SU-DHL-6 (cell line): ENCODE measurements at regions not wholly inside any gene's neighbourhood (a gene's known extent, or its start where the extent isn't known, plus 50 kb on each side); places are given as distances from the start of the nearest gene placed in this dataset.

Experiments used
- H2AFZ ChIP-seq: fragments of 200-600 bp; sonication (generic); 2 replicates; pipeline ENCODE4 v1.6.1; 2014; ENCODE audit warnings: low read depth, mild to moderate bottlenecking, moderate library complexity, mixed read lengths, antibody characterized with exemption, low read length; ENCODE audit not compliant: severe bottlenecking
- H3F3A ChIP-seq: fragments of 200-600 bp; shearing (Covaris generic); 2 replicates; pipeline ENCODE4 v1.6.0; 2016; ENCODE audit warnings: antibody characterized with exemption, mild to moderate bottlenecking; ENCODE audit not compliant: insufficient read depth
- H3K27ac ChIP-seq: fragments of 200-600 bp; sonication (generic); 2 replicates; pipeline ENCODE4 v1.5.1; 2016; ENCODE audit warnings: low read depth, mild to moderate bottlenecking, low read length, moderate library complexity, mixed read lengths
- H3K27me3 ChIP-seq: fragments of 200-600 bp; sonication (generic), shearing (Covaris generic); 2 replicates; pipeline ENCODE4 v1.6.0; 2014; ENCODE audit warnings: mild to moderate bottlenecking, low read length
- H3K36me3 ChIP-seq: fragments of 200-600 bp; sonication (generic); 2 replicates; pipeline ENCODE4 v1.6.1; 2014; ENCODE audit warnings: mild to moderate bottlenecking, low read length, mixed read lengths
- H3K4me2 ChIP-seq: fragments of 300-600, 200-600 bp; shearing (Covaris generic), sonication (generic); 2 replicates; pipeline ENCODE4 v1.6.0; 2014; ENCODE audit warnings: low read length, low read depth, mild to moderate bottlenecking; ENCODE audit not compliant: poor library complexity, severe bottlenecking
- H3K4me3 ChIP-seq: fragments of 200-600 bp; sonication (generic); 2 replicates; pipeline ENCODE4 v1.5.1; 2014; ENCODE audit warnings: antibody characterized with exemption, low read length, mild to moderate bottlenecking, mixed read lengths; ENCODE audit not compliant: insufficient read depth, poor library complexity, severe bottlenecking
- H3K79me2 ChIP-seq: fragments of 200-600 bp; sonication (generic); 2 replicates; pipeline ENCODE4 v1.6.1; 2014; ENCODE audit warnings: mild to moderate bottlenecking, low read length, moderate library complexity; ENCODE audit not compliant: insufficient read depth
- H3K9ac ChIP-seq: fragments of 200-600 bp; sonication (generic); 2 replicates; pipeline ENCODE4 v1.7.0; 2014; ENCODE audit warnings: mild to moderate bottlenecking, low read length
- H3K9me2 ChIP-seq: fragments of 200-600 bp; sonication (generic); replicated peaks from 2 replicates; pipeline ENCODE4 v1.6.1; 2014; ENCODE audit warnings: low read length; ENCODE audit not compliant: insufficient read depth
- H3K9me3 ChIP-seq: fragments of 200-600 bp; sonication (generic); 2 replicates; pipeline ENCODE4 v1.6.1; 2014; ENCODE audit warnings: low read length, mixed read lengths; ENCODE audit not compliant: insufficient read depth
- H4K20me1 ChIP-seq: fragments of 200-600 bp; sonication (generic); 2 replicates; pipeline ENCODE4 v1.6.1; 2014; ENCODE audit warnings: low read depth, mild to moderate bottlenecking, antibody characterized with exemption, low read length, moderate library complexity, mixed read lengths
- EZH2phosphoT487 ChIP-seq: fragments of 200-600 bp; sonication (generic), shearing (Covaris generic); conservative IDR thresholded peaks from 2 replicates; pipeline ENCODE4 v1.6.1; 2018; ENCODE audit warnings: mild to moderate bottlenecking, antibody characterized with exemption, low read length, moderate library complexity, mixed read lengths
- TF ChIP-seq, protein P1 (sequence below): fragments of 200-600 bp; sonication (generic); IDR thresholded peaks from one replicate; pipeline ENCODE4 v1.5.1; 2017; ENCODE audit warnings: antibody characterized with exemption, mild to moderate bottlenecking, low read length, moderate library complexity; ENCODE audit not compliant: insufficient read depth, poor library complexity, severe bottlenecking

DNA sequence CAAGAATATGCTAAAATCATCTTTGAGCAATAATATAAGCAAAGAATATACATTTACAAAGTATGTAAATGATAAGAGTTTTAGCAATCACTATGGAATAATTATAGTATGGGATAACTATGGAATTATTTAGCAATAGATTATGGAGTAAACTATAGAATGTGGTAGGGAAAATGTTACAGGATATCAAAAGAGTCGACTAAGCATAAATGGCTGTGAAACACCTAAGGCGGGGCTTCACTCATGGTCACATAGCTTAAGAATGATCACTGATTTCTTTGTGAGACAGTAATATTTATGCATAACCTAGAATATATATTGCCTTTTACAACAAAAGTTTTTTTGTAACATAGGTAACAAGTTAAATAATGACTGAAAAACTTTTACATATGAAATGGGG, 2049.7 kb downstream of the ARAP2 start:
- Histone ChIP-seq H3K4me2 (no peak overlapping the region), H3K27me3 (no peaks in the 10 kb centered on the region), H3K9me2 (no peaks in the 10 kb centered on the region), H3K79me2 (no peaks in the 10 kb centered on the region), H3K36me3 (no peaks in the 10 kb centered on the region), H3K4me3 (no peak overlapping the region), H3K9me3 (no peaks in the 10 kb centered on the region), H3K27ac (no peak overlapping the region), H3K9ac (no peak overlapping the region), H3F3A (no peaks in the 10 kb centered on the region), H4K20me1 (no peaks in the 10 kb centered on the region), H2AFZ (no peak overlapping the region)
- TF ChIP-seq, protein P1, sequence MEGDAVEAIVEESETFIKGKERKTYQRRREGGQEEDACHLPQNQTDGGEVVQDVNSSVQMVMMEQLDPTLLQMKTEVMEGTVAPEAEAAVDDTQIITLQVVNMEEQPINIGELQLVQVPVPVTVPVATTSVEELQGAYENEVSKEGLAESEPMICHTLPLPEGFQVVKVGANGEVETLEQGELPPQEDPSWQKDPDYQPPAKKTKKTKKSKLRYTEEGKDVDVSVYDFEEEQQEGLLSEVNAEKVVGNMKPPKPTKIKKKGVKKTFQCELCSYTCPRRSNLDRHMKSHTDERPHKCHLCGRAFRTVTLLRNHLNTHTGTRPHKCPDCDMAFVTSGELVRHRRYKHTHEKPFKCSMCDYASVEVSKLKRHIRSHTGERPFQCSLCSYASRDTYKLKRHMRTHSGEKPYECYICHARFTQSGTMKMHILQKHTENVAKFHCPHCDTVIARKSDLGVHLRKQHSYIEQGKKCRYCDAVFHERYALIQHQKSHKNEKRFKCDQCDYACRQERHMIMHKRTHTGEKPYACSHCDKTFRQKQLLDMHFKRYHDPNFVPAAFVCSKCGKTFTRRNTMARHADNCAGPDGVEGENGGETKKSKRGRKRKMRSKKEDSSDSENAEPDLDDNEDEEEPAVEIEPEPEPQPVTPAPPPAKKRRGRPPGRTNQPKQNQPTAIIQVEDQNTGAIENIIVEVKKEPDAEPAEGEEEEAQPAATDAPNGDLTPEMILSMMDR = no peak
- no peak for TF ChIP-seq EZH2phosphoT487

- Histone ChIP-seq H3K9me3 (no peaks in the 10 kb centered on the region), H3K9ac (no peak overlapping the region), H3K4me3 (no peak overlapping the region), H3K9me2 (no peaks in the 10 kb centered on the region), H3K27ac (no peak overlapping the region), H3K36me3 (no peaks in the 10 kb centered on the region), H3K79me2 (no peaks in the 10 kb centered on the region), H3F3A (no peaks in the 10 kb centered on the region), H3K4me2 (no peak overlapping the region), H4K20me1 (no peaks in the 10 kb centered on the region), H2AFZ (no peak overlapping the region), H3K27me3 (no peaks in the 10 kb centered on the region)
- TF ChIP-seq EZH2phosphoT487 = no peak
- TF ChIP-seq, protein P1 = no peak
These were observed 2047.9 kb downstream of the ARAP2 start for GRCh38 chr4:34196375-34196774.

- H3K36me3 ChIP-seq = no peaks in the 10 kb centered on the region
- H3K4me3 ChIP-seq = no peak overlapping the region
- no peak overlapping the region for H3K27ac ChIP-seq
- TF ChIP-seq, protein P1 = no peak
- TF ChIP-seq EZH2phosphoT487 = no peak
- H3K27me3 ChIP-seq = no peaks in the 10 kb centered on the region
- no peaks in the 10 kb centered on the region for H3K79me2 ChIP-seq
- H4K20me1 ChIP-seq = no peaks in the 10 kb centered on the region
- H3K9me3 ChIP-seq = no peaks in the 10 kb centered on the region
- H3K9me2 ChIP-seq = no peaks in the 10 kb centered on the region
- no peak overlapping the region for H3K4me2 ChIP-seq
- no peak overlapping the region for H2AFZ ChIP-seq
- H3F3A ChIP-seq = no peaks in the 10 kb centered on the region
- H3K9ac ChIP-seq = no peak overlapping the region
These were observed 2045.3 kb downstream of the ARAP2 start for GRCh38 chr4:34198966-34199365.

GRCh38 chr4:34200535-34200934, 2043.8 kb downstream of the ARAP2 start:
- no peak overlapping the region for H3K9ac ChIP-seq
- H3K27ac ChIP-seq = no peak overlapping the region
- no peaks in the 10 kb centered on the region for H3F3A ChIP-seq
- H2AFZ ChIP-seq = no peak overlapping the region
- no peaks in the 10 kb centered on the region for H3K36me3 ChIP-seq
- no peaks in the 10 kb centered on the region for H3K27me3 ChIP-seq
- no peak overlapping the region for H3K4me2 ChIP-seq
- no peaks in the 10 kb centered on the region for H3K9me2 ChIP-seq
- H3K4me3 ChIP-seq = no peak overlapping the region
- TF ChIP-seq EZH2phosphoT487 = no peak
- TF ChIP-seq, protein P1 = no peak
- no peaks in the 10 kb centered on the region for H4K20me1 ChIP-seq
- H3K79me2 ChIP-seq = no peaks in the 10 kb centered on the region
- no peaks in the 10 kb centered on the region for H3K9me3 ChIP-seq
